ENCODE measurements at regions not wholly inside any gene's neighbourhood (a gene's known extent, or its start where the extent isn't known, plus 50 kb on each side); places are given as distances from the start of the nearest gene placed in this dataset.

DNA sequence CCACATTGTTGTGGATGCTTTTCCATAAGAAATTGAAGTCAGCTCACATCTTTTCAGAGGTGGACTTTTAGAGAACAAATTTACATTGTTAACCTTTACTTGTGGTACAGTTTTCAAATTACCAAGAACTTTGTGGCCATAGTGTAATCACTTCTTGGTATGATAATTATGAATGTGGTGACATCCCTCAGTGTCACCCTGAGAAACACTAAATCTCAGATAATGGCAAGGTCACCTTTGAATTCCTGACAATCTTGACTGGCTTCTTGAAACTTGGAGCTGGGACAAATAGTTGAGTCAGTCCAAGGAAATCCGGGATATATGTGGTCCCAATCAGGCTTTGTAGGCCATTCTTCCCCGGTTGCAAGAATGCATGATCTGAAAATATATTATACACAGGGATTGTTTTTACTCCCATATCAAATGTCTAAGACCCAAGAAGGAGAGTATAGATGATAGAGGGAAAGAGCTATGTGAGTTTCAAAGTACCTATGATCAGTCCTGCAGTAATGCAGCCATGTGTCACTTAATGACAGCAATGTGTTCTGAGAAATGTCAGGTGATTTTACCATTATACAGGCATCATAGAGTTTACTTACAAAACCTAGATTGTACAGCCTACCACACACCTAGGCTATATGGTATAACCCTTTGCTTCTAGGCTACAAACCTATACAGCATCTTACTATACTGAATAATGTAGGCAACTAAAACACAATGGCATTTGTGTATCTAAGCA is 120.8 kb upstream of the MTHFD1L start:
- Histone ChIP-seq H2AFZ (ENCODE audit: low read length) (no peak overlapping the region), H4K20me1 (ENCODE audit: insufficient read depth, low read length) (no peaks in the 10 kb centered on the region), H3K79me2 (ENCODE audit: insufficient read depth, low read length) (no peaks in the 10 kb centered on the region), H3K27me3 (ENCODE audit: insufficient read depth, low read length) (peaks cover 11% of the 10 kb centered on the region), H3K9me3 (ENCODE audit: low read depth, low read length) (no peaks in the 10 kb centered on the region), H3K4me1 (ENCODE audit: insufficient read depth, low read length) (no peaks in the 10 kb centered on the region), H3K36me3 (ENCODE audit: insufficient read depth, low read length) (no peaks in the 10 kb centered on the region), H3K27ac (ENCODE audit: low read depth, low read length) (no peak overlapping the region), H3K4me3 (ENCODE audit: insufficient read depth, low read length) (no peak overlapping the region), H3K4me2 (ENCODE audit: insufficient read depth, low read length) (no peak overlapping the region)
- no peak for DNase-seq (ENCODE audit: insufficient read length, low spot score, missing footprints)
- TF ChIP-seq, protein P1, sequence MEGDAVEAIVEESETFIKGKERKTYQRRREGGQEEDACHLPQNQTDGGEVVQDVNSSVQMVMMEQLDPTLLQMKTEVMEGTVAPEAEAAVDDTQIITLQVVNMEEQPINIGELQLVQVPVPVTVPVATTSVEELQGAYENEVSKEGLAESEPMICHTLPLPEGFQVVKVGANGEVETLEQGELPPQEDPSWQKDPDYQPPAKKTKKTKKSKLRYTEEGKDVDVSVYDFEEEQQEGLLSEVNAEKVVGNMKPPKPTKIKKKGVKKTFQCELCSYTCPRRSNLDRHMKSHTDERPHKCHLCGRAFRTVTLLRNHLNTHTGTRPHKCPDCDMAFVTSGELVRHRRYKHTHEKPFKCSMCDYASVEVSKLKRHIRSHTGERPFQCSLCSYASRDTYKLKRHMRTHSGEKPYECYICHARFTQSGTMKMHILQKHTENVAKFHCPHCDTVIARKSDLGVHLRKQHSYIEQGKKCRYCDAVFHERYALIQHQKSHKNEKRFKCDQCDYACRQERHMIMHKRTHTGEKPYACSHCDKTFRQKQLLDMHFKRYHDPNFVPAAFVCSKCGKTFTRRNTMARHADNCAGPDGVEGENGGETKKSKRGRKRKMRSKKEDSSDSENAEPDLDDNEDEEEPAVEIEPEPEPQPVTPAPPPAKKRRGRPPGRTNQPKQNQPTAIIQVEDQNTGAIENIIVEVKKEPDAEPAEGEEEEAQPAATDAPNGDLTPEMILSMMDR (IDR thresholded peaks at IDR 0.05; ENCODE audit: extremely low read depth, low read depth, low read length) = no peak

GRCh38 chr6:150745896-150746295 is 119.6 kb upstream of the MTHFD1L start:
- no peak overlapping the region for H3K4me2 ChIP-seq (ENCODE audit: insufficient read depth, low read length)

DNA sequence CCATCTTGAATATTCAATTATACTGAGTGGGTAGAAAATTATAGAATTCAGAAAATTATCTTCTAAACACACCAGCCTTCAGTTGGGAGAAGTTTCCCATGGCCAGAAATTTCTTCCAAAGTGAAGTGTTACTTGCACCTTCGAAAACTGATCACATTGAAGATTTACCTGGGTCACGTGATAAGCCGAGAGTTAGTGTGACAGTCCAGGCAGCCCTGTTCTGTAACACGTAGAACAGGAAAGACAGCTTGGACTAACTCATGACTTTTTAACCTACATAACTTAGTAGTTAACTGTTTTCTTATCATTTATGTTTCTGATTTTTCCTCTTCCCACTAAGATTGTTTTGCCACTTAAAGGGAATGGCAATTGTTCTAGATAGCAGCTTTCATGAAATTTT is 118.3 kb upstream of the MTHFD1L start:
- no peak overlapping the region for H3K4me3 ChIP-seq (ENCODE audit: insufficient read depth, low read length)
- no peak for DNase-seq (ENCODE audit: insufficient read length, low spot score, missing footprints)
- H2AFZ ChIP-seq (ENCODE audit: low read length) = no peak overlapping the region
- no peaks in the 10 kb centered on the region for H3K9me3 ChIP-seq (ENCODE audit: low read depth, low read length)
- TF ChIP-seq, protein P1 (IDR thresholded peaks at IDR 0.05; ENCODE audit: extremely low read depth, low read depth, low read length) = no peak
- no peaks in the 10 kb centered on the region for H3K79me2 ChIP-seq (ENCODE audit: insufficient read depth, low read length)
- peaks cover 5% of the 10 kb centered on the region for H3K27me3 ChIP-seq (ENCODE audit: insufficient read depth, low read length)
- H3K36me3 ChIP-seq (ENCODE audit: insufficient read depth, low read length) = no peaks in the 10 kb centered on the region
- H3K4me1 ChIP-seq (ENCODE audit: insufficient read depth, low read length) = peaks cover 4% of the 10 kb centered on the region
- H3K4me2 ChIP-seq (ENCODE audit: insufficient read depth, low read length) = no peak overlapping the region
- H4K20me1 ChIP-seq (ENCODE audit: insufficient read depth, low read length) = no peaks in the 10 kb centered on the region
- H3K27ac ChIP-seq (ENCODE audit: low read depth, low read length) = no peak overlapping the region

More at GRCh38 chr6:150745896-150746295, 119.6 kb upstream of the MTHFD1L start:
- Histone ChIP-seq H3K27ac (ENCODE audit: low read depth, low read length) (no peak overlapping the region), H3K9me3 (ENCODE audit: low read depth, low read length) (no peaks in the 10 kb centered on the region), H3K79me2 (ENCODE audit: insufficient read depth, low read length) (no peaks in the 10 kb centered on the region), H3K27me3 (ENCODE audit: insufficient read depth, low read length) (peaks cover 6% of the 10 kb centered on the region), H2AFZ (ENCODE audit: low read length) (no peak overlapping the region), H3K4me1 (ENCODE audit: insufficient read depth, low read length) (no peaks in the 10 kb centered on the region), H4K20me1 (ENCODE audit: insufficient read depth, low read length) (no peaks in the 10 kb centered on the region), H3K36me3 (ENCODE audit: insufficient read depth, low read length) (no peaks in the 10 kb centered on the region), H3K4me3 (ENCODE audit: insufficient read depth, low read length) (no peak overlapping the region)
- TF ChIP-seq, protein P1 (IDR thresholded peaks at IDR 0.05; ENCODE audit: extremely low read depth, low read depth, low read length) = no peak
- no peak for DNase-seq (ENCODE audit: insufficient read length, low spot score, missing footprints)

DNA sequence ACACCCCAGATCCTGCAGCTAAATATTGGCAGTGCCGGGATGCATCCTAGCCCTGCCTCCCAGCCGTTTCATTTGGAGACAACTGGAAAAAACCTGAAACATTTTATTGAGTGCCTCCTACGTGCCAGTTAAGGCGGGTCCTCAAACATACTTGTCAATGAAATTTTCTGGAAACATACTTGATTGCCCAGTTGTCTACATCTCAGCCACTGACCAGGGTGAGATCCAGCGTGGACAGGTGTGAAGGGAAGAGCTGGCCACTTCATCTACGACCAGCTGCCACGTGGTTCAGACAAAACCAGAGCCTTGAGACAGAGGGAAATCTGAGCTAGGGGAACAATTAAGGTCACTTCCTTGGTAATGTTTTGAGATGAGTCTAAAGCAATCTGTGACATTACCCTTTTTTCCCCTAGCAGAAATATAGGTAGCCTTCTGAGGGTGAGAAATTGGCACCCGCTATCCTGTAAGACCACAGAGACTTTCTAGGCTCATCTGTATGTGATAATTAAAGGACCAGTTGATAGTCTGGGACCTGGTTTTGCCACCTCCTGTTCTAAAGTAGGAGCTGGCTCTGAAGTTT is 116.3 kb upstream of the MTHFD1L start:
- no peaks in the 10 kb centered on the region for H3K36me3 ChIP-seq (ENCODE audit: insufficient read depth, low read length)
- H3K9me3 ChIP-seq (ENCODE audit: low read depth, low read length) = no peaks in the 10 kb centered on the region
- no peaks in the 10 kb centered on the region for H3K79me2 ChIP-seq (ENCODE audit: insufficient read depth, low read length)
- H2AFZ ChIP-seq (ENCODE audit: low read length) = no peak overlapping the region
- H4K20me1 ChIP-seq (ENCODE audit: insufficient read depth, low read length) = no peaks in the 10 kb centered on the region
- H3K4me1 ChIP-seq (ENCODE audit: insufficient read depth, low read length) = peaks cover 7% of the 10 kb centered on the region
- no peak overlapping the region for H3K27ac ChIP-seq (ENCODE audit: low read depth, low read length)
- DNase-seq (ENCODE audit: insufficient read length, low spot score, missing footprints) = peak; percentile 9
- TF ChIP-seq, protein P1 (IDR thresholded peaks at IDR 0.05; ENCODE audit: extremely low read depth, low read depth, low read length) = no peak
- no peak overlapping the region for H3K4me3 ChIP-seq (ENCODE audit: insufficient read depth, low read length)
- H3K27me3 ChIP-seq (ENCODE audit: insufficient read depth, low read length) = peaks cover 5% of the 10 kb centered on the region
- no peak overlapping the region for H3K4me2 ChIP-seq (ENCODE audit: insufficient read depth, low read length)

All from osteoblast (primary cell).